GM12892 (cell line): ENCODE measurements at regions not wholly inside any gene's neighbourhood (a gene's known extent, or its start where the extent isn't known, plus 50 kb on each side); places are given as distances from the start of the nearest gene placed in this dataset.
"Not testable (repeated sequence)": the region's sequence is repeated elsewhere in the genome, so short reads cannot be mapped to it uniquely, and the experiment has no call there.

Experiments
- DNase-seq: peaks from one replicate; pipeline ENCODE4 v3.0.0; 2011; ENCODE audit not compliant: insufficient read length
- FAIRE-seq: peaks from 2 replicates; lab custom pipeline; 2011; peaks lifted over from hg19 to GRCh38; lab: Jason Lieb, UNC
- POLR2A ChIP-seq: IDR thresholded peaks from 2 replicates; pipeline ENCODE4 v1.6.1; 2011; ENCODE audit warnings: low read depth, low read length, control low read depth
- POLR2AphosphoS5 ChIP-seq: IDR thresholded peaks from 2 replicates; pipeline ENCODE4 v1.6.1; 2011; ENCODE audit warnings: low read depth, low read length, control low read depth
- TAF1 ChIP-seq: IDR thresholded peaks from 2 replicates; pipeline ENCODE4 v1.6.1; 2011; ENCODE audit warnings: low read depth, mild to moderate bottlenecking, control low read depth, low read length, borderline replicate concordance

DNA sequence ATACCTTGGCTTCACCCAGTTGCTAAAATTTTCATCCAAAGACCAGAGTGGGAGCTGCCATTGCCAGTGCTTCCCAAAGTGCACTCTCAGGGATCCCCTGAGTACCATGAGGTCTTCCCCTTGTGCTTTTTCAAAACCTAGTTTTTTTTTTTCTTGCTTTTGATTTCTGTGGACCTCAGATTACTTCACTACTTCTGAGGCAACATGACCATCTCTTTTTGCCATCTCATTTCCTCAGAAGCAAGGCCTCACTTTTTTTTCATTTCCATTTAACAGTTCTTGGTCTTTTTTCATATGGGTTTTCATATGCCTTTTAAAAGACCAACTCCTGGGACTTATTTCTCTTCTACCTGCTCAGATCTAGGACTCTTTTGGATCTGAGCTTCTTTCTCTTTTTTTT lies 64.1 kb upstream of the MMS22L start:
- FAIRE-seq, result no peak
- TF ChIP-seq POLR2A (no peak), POLR2AphosphoS5 (no peak), TAF1 (no peak)
- no peak for DNase-seq

DNA sequence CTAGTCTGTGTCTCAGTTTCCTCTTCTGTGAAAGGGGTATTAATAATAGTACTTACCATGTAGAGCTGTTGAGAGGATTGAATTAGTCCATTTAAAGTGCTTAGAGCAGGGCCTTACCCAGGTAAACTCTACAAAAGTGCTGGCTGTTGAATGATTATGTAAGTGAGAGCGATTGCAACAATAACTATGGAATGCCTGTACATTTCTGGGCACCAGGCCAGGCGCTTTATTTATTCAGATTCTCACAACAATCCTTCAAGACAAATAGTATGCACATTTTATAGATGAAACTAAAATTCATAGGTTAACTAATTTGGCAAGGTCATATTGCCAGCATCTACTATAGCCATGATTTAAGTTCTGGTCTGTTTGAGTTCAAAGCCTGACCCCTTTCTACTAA lies 78.3 kb upstream of the MMS22L start:
- TF ChIP-seq POLR2A (no peak), TAF1 (no peak), POLR2AphosphoS5 (no peak)
- DNase-seq, result no peak

DNA sequence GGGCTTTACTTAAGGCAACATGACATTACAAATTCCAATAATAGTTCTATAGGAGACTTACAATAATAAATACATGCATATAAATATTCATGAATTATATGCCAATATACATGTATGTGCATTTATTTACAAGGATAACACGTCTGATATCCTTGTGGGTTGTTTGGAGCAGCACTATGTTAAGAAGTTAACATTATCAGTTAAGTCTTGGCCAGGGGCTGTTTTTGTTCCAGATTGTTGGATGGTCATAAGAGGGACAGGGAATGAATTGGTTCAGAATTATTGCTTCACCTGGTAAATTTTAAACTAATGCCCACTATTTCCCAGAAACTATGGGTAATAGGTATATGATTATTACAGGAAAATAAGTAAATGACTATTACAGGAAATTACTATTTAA lies 81.3 kb upstream of the MMS22L start:
- no peak for TF ChIP-seq TAF1
- no peak for TF ChIP-seq POLR2AphosphoS5
- no peak for TF ChIP-seq POLR2A
- FAIRE-seq (no peak), DNase-seq (no peak)

More for the DNA sequence above, 78.3 kb upstream of the MMS22L start:
- FAIRE-seq, result no peak

DNA sequence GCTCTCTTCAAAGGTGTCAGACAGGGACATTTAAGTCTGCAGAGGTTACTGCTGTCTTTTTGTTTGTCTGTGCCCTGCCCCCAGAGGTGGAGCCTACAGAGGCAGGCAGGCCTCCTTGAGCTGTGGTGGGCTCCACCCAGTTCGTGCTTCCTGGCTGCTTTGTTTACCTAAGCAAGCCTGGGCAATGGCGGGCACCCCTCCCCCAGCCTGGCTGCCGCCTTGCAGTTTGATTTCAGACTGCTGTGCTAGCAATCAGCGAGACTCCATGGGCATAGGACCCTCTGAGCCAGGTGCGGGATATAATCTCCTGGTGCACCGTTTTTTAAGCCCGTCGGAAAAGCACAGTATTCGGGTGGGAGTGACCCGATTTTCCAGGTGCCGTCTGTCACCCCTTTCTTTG lies 99.1 kb upstream of the MMS22L start:
- not testable (repeated sequence) for DNase-seq, FAIRE-seq

DNA sequence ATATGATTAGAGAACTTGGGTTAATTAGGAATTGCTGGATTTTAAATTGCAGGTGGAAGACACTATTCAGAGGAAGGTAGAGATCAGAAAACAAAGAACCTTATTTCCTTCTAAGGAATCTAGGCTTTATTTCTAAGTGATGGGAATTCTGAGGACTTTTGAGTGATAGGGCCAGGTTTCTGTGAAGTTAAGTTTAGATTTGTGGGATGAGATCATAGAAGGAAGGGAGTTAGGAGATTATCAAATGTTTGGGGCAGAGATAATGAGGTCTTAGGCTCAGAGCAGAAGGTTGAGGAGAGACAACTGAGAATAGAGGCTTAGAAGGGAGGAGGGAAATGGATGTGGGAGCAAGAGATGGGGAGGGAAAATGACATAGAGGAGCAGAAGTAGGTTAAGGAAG lies 109.7 kb upstream of the MMS22L start:
- DNase-seq, result no peak
- TF ChIP-seq TAF1, result no peak
- no peak for TF ChIP-seq POLR2A
- no peak for TF ChIP-seq POLR2AphosphoS5
- no peak for FAIRE-seq

DNA sequence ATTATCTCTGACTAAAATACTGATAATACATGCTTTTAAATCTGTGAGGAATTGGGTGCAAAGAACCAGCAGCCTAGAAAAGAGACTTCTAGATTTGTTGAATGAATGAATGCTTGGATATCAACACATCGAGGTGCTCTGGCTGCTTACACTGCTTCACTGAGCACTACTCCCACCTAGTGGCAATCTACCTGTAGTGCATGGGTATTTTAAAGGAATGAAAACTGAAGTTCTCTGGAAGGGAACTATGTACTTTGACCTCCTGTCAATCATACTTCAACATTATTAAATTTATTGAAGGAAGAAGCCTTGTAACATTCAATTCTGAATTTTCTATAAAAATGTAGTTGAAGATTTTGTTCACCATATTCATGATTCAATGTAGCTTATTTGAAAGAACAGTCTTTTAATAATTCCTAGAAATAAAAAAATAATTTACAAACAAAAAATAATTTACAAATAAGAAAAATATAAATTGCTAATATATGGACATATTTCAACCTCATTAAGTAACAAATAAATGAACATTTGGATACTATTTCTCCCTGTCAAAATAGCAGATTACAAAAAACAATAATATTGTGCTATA lies 111.2 kb upstream of the MMS22L start:
- TF ChIP-seq TAF1, result no peak
- no peak for TF ChIP-seq POLR2AphosphoS5
- TF ChIP-seq POLR2A, result no peak
- DNase-seq (no peak), FAIRE-seq (peak; percentile 94)

DNA sequence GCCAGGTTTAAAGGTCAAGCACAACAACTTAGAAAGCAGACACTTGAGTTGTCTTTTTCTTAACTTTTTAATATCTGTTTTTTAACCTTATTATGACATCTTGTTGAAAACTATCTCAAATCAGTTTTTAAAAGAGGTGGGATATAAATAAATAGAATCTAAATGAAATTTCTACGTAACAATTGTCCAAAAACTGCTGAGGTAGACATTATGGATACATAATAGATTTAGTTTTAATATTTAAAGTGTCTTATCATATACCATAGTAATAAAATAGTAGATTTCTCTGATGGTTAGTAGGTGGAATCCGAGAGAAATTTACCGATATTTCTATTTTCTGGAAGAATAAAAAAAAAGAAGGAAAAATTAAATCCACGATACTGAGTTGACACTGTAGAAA lies 113.9 kb upstream of the MMS22L start:
- no peak for TF ChIP-seq POLR2A
- no peak for TF ChIP-seq TAF1
- no peak for TF ChIP-seq POLR2AphosphoS5
- DNase-seq (no peak), FAIRE-seq (no peak)

DNA sequence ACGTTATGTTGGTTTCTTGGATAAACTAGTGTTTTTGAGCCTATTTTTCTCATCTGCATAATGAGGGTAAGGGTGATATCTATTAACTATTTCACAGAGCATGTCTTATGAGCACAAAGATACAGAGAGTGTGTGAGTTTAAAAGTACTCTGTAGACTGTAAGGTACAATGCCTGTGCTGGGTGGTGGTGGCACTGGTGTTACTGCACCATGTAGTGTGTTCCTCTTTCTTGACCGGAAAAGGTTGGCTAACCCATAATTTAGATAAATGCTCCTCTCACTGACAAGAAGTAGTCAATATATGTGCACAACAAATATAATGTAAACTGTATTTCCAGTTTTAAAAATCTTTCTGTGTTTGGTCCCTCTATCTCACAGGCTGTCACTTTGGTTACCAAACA lies 116.2 kb upstream of the MMS22L start:
- TF ChIP-seq POLR2AphosphoS5 (no peak), TAF1 (no peak), POLR2A (no peak)
- no peak for DNase-seq
- FAIRE-seq, result no peak

DNA sequence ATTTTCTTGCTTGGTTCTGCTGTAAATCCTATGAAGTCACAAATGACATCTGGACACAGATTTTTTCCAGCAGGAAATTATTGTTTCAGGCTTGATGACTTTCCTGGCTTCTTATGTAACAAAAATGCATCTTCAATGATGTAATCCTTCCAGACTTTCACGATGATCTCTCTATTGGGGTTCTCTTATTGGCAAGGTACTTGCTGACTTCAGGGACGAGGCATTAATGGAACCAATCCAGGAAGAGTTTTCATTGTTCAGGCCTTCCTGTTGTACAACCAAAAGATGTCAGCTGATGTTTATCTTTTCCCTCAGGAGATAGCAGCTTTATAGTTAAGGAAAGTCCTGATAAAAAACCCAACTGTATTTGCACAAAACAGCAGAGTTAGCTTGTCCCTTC lies 118.5 kb upstream of the MMS22L start:
- FAIRE-seq, result no peak
- DNase-seq, result no peak
- TF ChIP-seq POLR2AphosphoS5 (no peak), POLR2A (no peak), TAF1 (no peak)

DNA sequence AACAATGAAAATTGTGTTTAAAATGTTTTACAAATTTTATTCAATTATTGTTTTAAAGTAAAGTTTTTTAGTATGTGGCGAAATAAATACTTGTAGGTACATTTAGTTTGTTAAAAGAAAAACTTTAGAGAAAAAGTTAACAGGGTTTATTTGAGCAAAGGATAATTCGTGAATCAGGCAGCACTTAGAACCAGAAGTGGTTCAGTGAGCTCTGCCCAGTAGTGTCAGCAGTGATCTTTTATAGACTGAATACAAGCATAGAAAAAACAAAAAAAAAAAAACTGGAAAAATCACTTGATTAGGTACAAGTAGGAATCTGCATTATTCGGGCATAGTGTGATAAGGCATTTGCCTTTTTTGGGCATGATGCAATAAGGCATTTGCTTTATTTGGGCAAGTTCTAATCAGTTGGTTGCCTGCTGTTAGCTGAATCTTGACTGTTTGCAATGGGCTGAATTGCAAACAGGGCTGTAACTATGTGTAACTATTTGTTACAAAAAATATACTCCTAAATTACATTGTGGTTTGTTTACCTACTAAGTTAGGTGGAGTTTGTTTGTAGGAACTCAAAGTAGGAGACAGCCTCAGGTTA lies 122.9 kb upstream of the MMS22L start:
- DNase-seq, result no peak
- no peak for FAIRE-seq
- TF ChIP-seq POLR2A (no peak), TAF1 (no peak), POLR2AphosphoS5 (no peak)

DNA sequence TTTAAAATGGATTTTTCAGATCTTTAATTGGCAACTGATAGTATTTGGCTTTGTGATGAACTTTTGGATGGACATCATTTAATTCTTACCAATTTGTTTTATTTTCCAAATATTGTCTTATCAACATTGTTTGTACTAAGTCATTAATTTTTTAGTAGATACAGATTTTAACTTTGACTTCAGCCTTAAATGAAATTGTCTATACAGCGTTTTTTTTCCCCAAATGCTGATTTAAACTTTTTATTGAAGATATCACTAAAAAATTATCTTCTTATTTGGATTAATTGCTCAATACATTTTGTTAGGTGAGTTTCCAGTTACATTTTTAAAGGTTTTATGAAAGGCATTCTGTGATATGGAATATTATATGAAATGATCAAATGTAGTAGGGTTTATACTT lies 123.6 kb upstream of the MMS22L start:
- DNase-seq, result no peak
- no peak for FAIRE-seq
- TF ChIP-seq POLR2A, result no peak
- TF ChIP-seq POLR2AphosphoS5, result no peak
- no peak for TF ChIP-seq TAF1

DNA sequence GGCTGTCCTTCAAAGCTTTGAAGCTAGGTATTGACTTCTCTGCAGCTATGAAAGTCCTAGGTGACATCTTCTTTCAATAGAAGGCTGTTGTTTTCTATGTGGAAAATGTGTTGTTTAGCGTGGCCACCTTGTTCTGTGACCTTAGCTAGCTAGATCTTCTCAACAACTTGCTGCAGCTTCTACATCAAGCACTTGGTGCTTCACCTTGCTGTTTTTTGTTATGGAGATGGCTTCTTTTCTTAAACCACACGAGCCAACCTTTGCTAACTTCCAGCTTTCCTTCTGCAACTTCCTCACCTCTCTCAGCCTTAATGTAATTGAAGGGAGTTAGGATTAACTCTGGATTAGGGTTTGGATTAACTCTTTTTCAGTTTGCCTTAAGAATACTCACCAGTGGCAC lies 128.6 kb upstream of the MMS22L start:
- no peak for TF ChIP-seq TAF1
- no peak for TF ChIP-seq POLR2AphosphoS5
- no peak for TF ChIP-seq POLR2A
- DNase-seq, result no peak
- no peak for FAIRE-seq

DNA sequence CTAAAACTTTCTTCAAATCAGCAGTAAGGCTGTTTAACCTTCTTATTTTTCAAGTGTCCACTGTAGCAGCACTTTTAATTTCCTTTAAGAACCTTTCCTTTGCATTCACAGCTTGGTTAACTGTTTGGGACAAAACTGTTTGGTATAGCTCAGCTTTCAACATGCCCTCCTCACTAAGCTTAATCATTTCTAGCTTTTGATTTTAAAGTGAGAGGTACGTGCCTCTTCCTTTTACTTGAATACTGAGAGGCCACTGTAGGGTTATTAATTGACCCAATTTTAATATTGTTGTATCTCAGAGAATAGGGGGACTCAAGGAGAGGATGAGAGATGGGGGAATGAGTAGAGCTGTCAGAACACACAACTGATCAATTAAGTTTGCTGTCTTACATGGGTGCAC lies 129.5 kb upstream of the MMS22L start:
- FAIRE-seq (no peak), DNase-seq (no peak)
- TF ChIP-seq POLR2AphosphoS5 (no peak), TAF1 (no peak), POLR2A (no peak)
